Mesendoderm (in vitro differentiated cells): ENCODE measurements at regions not wholly inside any gene's neighbourhood (a gene's known extent, or its start where the extent isn't known, plus 50 kb on each side); places are given as distances from the start of the nearest gene placed in this dataset.

Experiments
- DNase-seq: peaks from one replicate; pipeline ENCODE4 v3.0.0; 2013
- H2AK5ac ChIP-seq: 2 replicates; pipeline ENCODE4 v1.6.1; 2013; ENCODE audit warnings: low read length, inconsistent platforms
- H2BK120ac ChIP-seq: 2 replicates; pipeline ENCODE4 v1.6.1; 2013; ENCODE audit warnings: low read depth, mild to moderate bottlenecking, low read length, moderate library complexity, mixed read lengths
- H2BK15ac ChIP-seq: replicated peaks from 2 replicates; pipeline ENCODE4 v1.6.1; 2013; ENCODE audit warnings: low read depth, mild to moderate bottlenecking, moderate library complexity
- H2BK5ac ChIP-seq: 2 replicates; pipeline ENCODE4 v1.6.1; 2013; ENCODE audit warnings: low read length, inconsistent platforms
- H3K18ac ChIP-seq: 2 replicates; pipeline ENCODE4 v1.6.1; 2013; ENCODE audit warnings: mild to moderate bottlenecking, low read length, mixed read lengths
- H3K23ac ChIP-seq: one replicate; pipeline ENCODE4 v1.6.1; 2013; ENCODE audit warnings: low read length
- H3K27ac ChIP-seq: 2 replicates; pipeline ENCODE4 v1.5.1; 2013; ENCODE audit warnings: low read depth, mild to moderate bottlenecking, inconsistent platforms, low read length, moderate library complexity
- H3K27me3 ChIP-seq: 2 replicates; pipeline ENCODE4 v1.6.1; 2013; ENCODE audit warnings: low read length, control low read depth, mild to moderate bottlenecking, inconsistent platforms; ENCODE audit not compliant: insufficient read depth, poor library complexity
- H3K36me3 ChIP-seq: 2 replicates; pipeline ENCODE4 v1.6.1; 2013; ENCODE audit warnings: low read length, inconsistent platforms; ENCODE audit not compliant: control insufficient read depth, insufficient read depth
- H3K4ac ChIP-seq: one replicate; pipeline ENCODE4 v1.6.1; 2013; ENCODE audit warnings: low read depth, mild to moderate bottlenecking, low read length, moderate library complexity
- H3K4me1 ChIP-seq: 2 replicates; pipeline ENCODE4 v1.6.1; 2013; ENCODE audit warnings: low read depth, low read length, inconsistent platforms; ENCODE audit not compliant: control insufficient read depth
- H3K4me2 ChIP-seq: 2 replicates; pipeline ENCODE4 v1.6.1; 2013; ENCODE audit warnings: low read length
- H3K4me3 ChIP-seq: 2 replicates; pipeline ENCODE4 v1.5.1; 2013; ENCODE audit warnings: mild to moderate bottlenecking, low read length
- H3K56ac ChIP-seq: one replicate; pipeline ENCODE4 v1.6.1; 2013; ENCODE audit warnings: low read length
- H3K79me1 ChIP-seq: 2 replicates; pipeline ENCODE4 v1.6.1; 2013; ENCODE audit warnings: low read length, inconsistent platforms
- H3K79me2 ChIP-seq: 2 replicates; pipeline ENCODE4 v1.6.1; 2013; ENCODE audit warnings: mild to moderate bottlenecking, low read length; ENCODE audit not compliant: control insufficient read depth, insufficient read depth
- H3K9ac ChIP-seq: 2 replicates; pipeline ENCODE4 v1.6.1; 2013; ENCODE audit warnings: low read length, inconsistent platforms
- H4K5ac ChIP-seq: one replicate; pipeline ENCODE4 v1.6.1; 2013; ENCODE audit warnings: low read length
- H4K8ac ChIP-seq: one replicate; pipeline ENCODE4 v1.6.1; 2013; ENCODE audit warnings: low read depth, mild to moderate bottlenecking, control low read depth, low read length, moderate library complexity
- WGBS: extraction: QIAGEN DNeasy Blood & Tissue Kit; methylation state at CpG from one replicate; pipeline ENCODE4 v1.1.7; 2013; ENCODE audit warnings: low lambda C conversion rate, missing lambda C conversion rate; ENCODE audit not compliant: insufficient coverage; ENCODE audit errors: extremely low coverage; 5-methylcytosine and 5-hydroxymethylcytosine counted together

GRCh38 chr21:22657781-22658180 is 1659.6 kb downstream of the NCAM2 start:
- Histone ChIP-seq H3K56ac (no peak overlapping the region), H3K23ac (no peak overlapping the region)

GRCh38 chr21:22670148-22670547 is 1671.9 kb downstream of the NCAM2 start:
- H2BK120ac ChIP-seq, result no peak overlapping the region
- H3K4me1 ChIP-seq, result no peaks in the 10 kb centered on the region
- no peak overlapping the region for H2BK5ac ChIP-seq
- no peak overlapping the region for H3K4me3 ChIP-seq
- no peaks in the 10 kb centered on the region for H3K36me3 ChIP-seq
- no peak overlapping the region for H3K56ac ChIP-seq
- H3K27ac ChIP-seq, result no peak overlapping the region
- H2AK5ac ChIP-seq, result no peak overlapping the region
- H3K79me1 ChIP-seq, result no peaks in the 10 kb centered on the region
- H3K27me3 ChIP-seq, result no peaks in the 10 kb centered on the region
- H4K8ac ChIP-seq, result no peak overlapping the region
- H2BK15ac ChIP-seq, result no peak overlapping the region
- no peak overlapping the region for H3K4me2 ChIP-seq
- no peak overlapping the region for H3K18ac ChIP-seq
- no peak overlapping the region for H4K5ac ChIP-seq
- no peak overlapping the region for H3K23ac ChIP-seq
- H3K9ac ChIP-seq, result no peak overlapping the region
- DNase-seq, result no peak
- no peak overlapping the region for H3K4ac ChIP-seq
- WGBS, result no CpG with 5 or more reads among the region's 1 CpG
- no peaks in the 10 kb centered on the region for H3K79me2 ChIP-seq

More at GRCh38 chr21:22657781-22658180, 1659.6 kb downstream of the NCAM2 start:
- Histone ChIP-seq H3K27ac (no peak overlapping the region), H3K18ac (no peak overlapping the region), H4K8ac (no peak overlapping the region), H2BK120ac (no peak overlapping the region), H3K9ac (no peak overlapping the region), H3K79me1 (no peaks in the 10 kb centered on the region), H2BK15ac (no peak overlapping the region), H3K79me2 (no peaks in the 10 kb centered on the region), H2AK5ac (no peak overlapping the region), H3K4me2 (no peak overlapping the region), H3K4ac (no peak overlapping the region), H3K36me3 (no peaks in the 10 kb centered on the region), H3K4me3 (no peak overlapping the region), H3K27me3 (no peaks in the 10 kb centered on the region), H4K5ac (no peak overlapping the region), H3K4me1 (no peaks in the 10 kb centered on the region), H2BK5ac (no peak overlapping the region)
- DNase-seq, result no peak

GRCh38 chr21:22679207-22679606 is 1681.0 kb downstream of the NCAM2 start:
- H3K4me1 ChIP-seq, result no peaks in the 10 kb centered on the region
- DNase-seq, result no peak
- no peak overlapping the region for H3K9ac ChIP-seq
- H3K36me3 ChIP-seq, result no peaks in the 10 kb centered on the region
- no peak overlapping the region for H2BK5ac ChIP-seq
- H3K4me2 ChIP-seq, result no peak overlapping the region
- H3K27ac ChIP-seq, result no peak overlapping the region
- no peak overlapping the region for H2BK15ac ChIP-seq
- H4K5ac ChIP-seq, result no peak overlapping the region
- no peak overlapping the region for H2BK120ac ChIP-seq
- WGBS, result no CpG with 5 or more reads among the region's 10 CpGs
- H2AK5ac ChIP-seq, result no peak overlapping the region
- no peaks in the 10 kb centered on the region for H3K27me3 ChIP-seq
- H3K23ac ChIP-seq, result no peak overlapping the region
- H3K18ac ChIP-seq, result no peak overlapping the region
- no peaks in the 10 kb centered on the region for H3K79me2 ChIP-seq
- no peaks in the 10 kb centered on the region for H3K79me1 ChIP-seq
- no peak overlapping the region for H3K56ac ChIP-seq
- no peak overlapping the region for H3K4ac ChIP-seq
- H3K4me3 ChIP-seq, result no peak overlapping the region
- no peak overlapping the region for H4K8ac ChIP-seq

- Histone ChIP-seq H3K18ac (no peak overlapping the region), H3K79me2 (no peaks in the 10 kb centered on the region), H2BK15ac (no peak overlapping the region), H3K9ac (no peak overlapping the region), H3K56ac (no peak overlapping the region), H2BK5ac (no peak overlapping the region), H3K4me1 (no peaks in the 10 kb centered on the region), H4K8ac (no peak overlapping the region), H2BK120ac (no peak overlapping the region), H3K4me3 (no peak overlapping the region), H3K4me2 (no peak overlapping the region), H3K27me3 (no peaks in the 10 kb centered on the region), H2AK5ac (no peak overlapping the region), H3K4ac (no peak overlapping the region), H4K5ac (no peak overlapping the region), H3K27ac (no peak overlapping the region), H3K79me1 (no peaks in the 10 kb centered on the region), H3K23ac (no peak overlapping the region), H3K36me3 (no peaks in the 10 kb centered on the region)
- DNase-seq, result no peak
Measured at GRCh38 chr21:22691658-22692057, 1693.4 kb downstream of the NCAM2 start.

GRCh38 chr21:22703521-22703920 is 1705.3 kb downstream of the NCAM2 start:
- Histone ChIP-seq H3K27me3 (no peaks in the 10 kb centered on the region), H3K56ac (no peak overlapping the region), H3K36me3 (no peaks in the 10 kb centered on the region), H3K4me2 (no peak overlapping the region), H3K4me3 (no peak overlapping the region), H3K18ac (no peak overlapping the region), H3K4me1 (no peaks in the 10 kb centered on the region), H2BK120ac (no peak overlapping the region), H2BK5ac (no peak overlapping the region), H3K27ac (no peak overlapping the region), H2AK5ac (no peak overlapping the region), H2BK15ac (no peak overlapping the region), H3K79me1 (no peaks in the 10 kb centered on the region), H4K8ac (no peak overlapping the region), H3K4ac (no peak overlapping the region), H3K79me2 (no peaks in the 10 kb centered on the region), H3K9ac (no peak overlapping the region), H3K23ac (no peak overlapping the region), H4K5ac (no peak overlapping the region)
- DNase-seq, result no peak
- no CpG with 5 or more reads among the region's 2 CpGs for WGBS

- H2AK5ac ChIP-seq, result no peak overlapping the region
Measured at GRCh38 chr21:22710721-22711120, 1712.5 kb downstream of the NCAM2 start.

More at GRCh38 chr21:22710721-22711120, 1712.5 kb downstream of the NCAM2 start:
- Histone ChIP-seq H3K18ac (no peak overlapping the region), H4K5ac (no peak overlapping the region), H3K4me3 (no peak overlapping the region), H3K4me1 (no peaks in the 10 kb centered on the region), H3K56ac (no peak overlapping the region), H3K79me1 (no peaks in the 10 kb centered on the region), H3K27ac (no peak overlapping the region), H3K4ac (no peak overlapping the region), H3K23ac (no peak overlapping the region), H3K79me2 (no peaks in the 10 kb centered on the region), H3K4me2 (no peak overlapping the region), H4K8ac (no peak overlapping the region), H3K9ac (no peak overlapping the region), H2BK5ac (no peak overlapping the region), H2BK15ac (no peak overlapping the region), H3K36me3 (no peaks in the 10 kb centered on the region), H2BK120ac (no peak overlapping the region), H3K27me3 (no peaks in the 10 kb centered on the region)
- no CpG with 5 or more reads among the region's 3 CpGs for WGBS
- no peak for DNase-seq
